ENCODE measurements at regions not wholly inside any gene's neighbourhood (a gene's known extent, or its start where the extent isn't known, plus 50 kb on each side); places are given as distances from the start of the nearest gene placed in this dataset.

DNA sequence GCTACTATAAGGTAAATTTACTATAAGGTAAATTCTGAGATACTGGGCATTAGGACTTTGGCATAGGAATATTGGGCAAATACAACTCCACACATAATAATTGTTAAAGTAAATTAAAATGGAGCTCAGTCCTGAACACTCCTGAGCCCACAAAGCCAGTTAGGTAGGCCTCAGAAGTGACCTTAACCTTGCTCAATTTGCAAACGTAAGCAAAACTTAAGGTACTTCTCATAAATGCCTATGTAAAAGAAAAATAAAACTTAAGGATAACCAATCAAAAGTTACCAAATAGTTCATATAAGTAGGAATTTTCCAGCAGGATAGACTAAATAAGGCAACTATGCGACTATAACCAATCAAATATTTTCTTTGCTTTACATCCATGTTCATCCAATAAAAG lies 197.7 kb downstream of the MC4R start:
- Histone ChIP-seq H3K36me3 (no peaks in the 10 kb centered on the region), H3K9me3 (ENCODE audit: low read depth) (no peaks in the 10 kb centered on the region), H3K4me2 (no peak overlapping the region), H3K9ac (no peak overlapping the region), H4K20me1 (ENCODE audit: low read depth) (no peaks in the 10 kb centered on the region), H3K4me3 (no peak overlapping the region), H3F3A (ENCODE audit: low read depth) (no peaks in the 10 kb centered on the region), H3K4me1 (no peaks in the 10 kb centered on the region), H3K27me3 (no peaks in the 10 kb centered on the region), H2AFZ (replicated peaks) (no peak overlapping the region), H3K27ac (no peak overlapping the region), H3K79me2 (ENCODE audit: low read depth) (no peaks in the 10 kb centered on the region)
- H3K9me3 Mint-ChIP-seq = no peaks in the 10 kb centered on the region
- H3K36me3 Mint-ChIP-seq = no peaks in the 10 kb centered on the region
- no peak overlapping the region for H3K4me3 Mint-ChIP-seq
- no peak overlapping the region for H3K27ac Mint-ChIP-seq
- H3K4me1 Mint-ChIP-seq = no peaks in the 10 kb centered on the region
- DNase-seq (ENCODE audit: low spot score) = no peak
- H3K27me3 Mint-ChIP-seq (ENCODE audit: insufficient read depth, low read depth) = peaks cover 2% of the 10 kb centered on the region
- TF ChIP-seq EZH2phosphoT487 (IDR thresholded peaks at IDR 0.05) (no peak), CTCF (IDR thresholded peaks at IDR 0.05) (no peak), EZH2 (IDR thresholded peaks at IDR 0.05) (no peak)

- Histone ChIP-seq H3K27me3 (no peaks in the 10 kb centered on the region), H3K4me3 (no peak overlapping the region), H3K9ac (no peak overlapping the region), H2AFZ (replicated peaks) (no peak overlapping the region), H3K4me2 (no peak overlapping the region), H4K20me1 (ENCODE audit: low read depth) (no peaks in the 10 kb centered on the region), H3K4me1 (no peaks in the 10 kb centered on the region), H3K27ac (no peak overlapping the region), H3K79me2 (ENCODE audit: low read depth) (no peaks in the 10 kb centered on the region), H3F3A (ENCODE audit: low read depth) (no peaks in the 10 kb centered on the region), H3K9me3 (ENCODE audit: low read depth) (no peaks in the 10 kb centered on the region), H3K36me3 (no peaks in the 10 kb centered on the region)
- Mint-ChIP-seq H3K27me3 (ENCODE audit: insufficient read depth, low read depth) (peaks cover 2% of the 10 kb centered on the region), H3K4me1 (no peaks in the 10 kb centered on the region), H3K9me3 (no peaks in the 10 kb centered on the region), H3K4me3 (no peak overlapping the region), H3K27ac (no peak overlapping the region), H3K36me3 (no peaks in the 10 kb centered on the region)
- DNase-seq (ENCODE audit: low spot score) = no peak
- TF ChIP-seq EZH2phosphoT487 (IDR thresholded peaks at IDR 0.05) (no peak), CTCF (IDR thresholded peaks at IDR 0.05) (no peak), EZH2 (IDR thresholded peaks at IDR 0.05) (no peak)
Observed at GRCh38 chr18:60172030-60172429, 200.5 kb downstream of the MC4R start.

GRCh38 chr18:60163622-60164021 lies 209.0 kb downstream of the MC4R start:
- Histone ChIP-seq H3K79me2 (ENCODE audit: low read depth) (no peaks in the 10 kb centered on the region), H3K4me3 (no peak overlapping the region)
- H3K27me3 Mint-ChIP-seq (ENCODE audit: insufficient read depth, low read depth) = no peaks in the 10 kb centered on the region

More at GRCh38 chr18:60163622-60164021, 209.0 kb downstream of the MC4R start:
- TF ChIP-seq EZH2phosphoT487 (IDR thresholded peaks at IDR 0.05) (no peak), CTCF (IDR thresholded peaks at IDR 0.05) (no peak), EZH2 (IDR thresholded peaks at IDR 0.05) (no peak)
- H3F3A ChIP-seq (ENCODE audit: low read depth) = no peaks in the 10 kb centered on the region
- H3K27me3 ChIP-seq = no peaks in the 10 kb centered on the region
- H2AFZ ChIP-seq (replicated peaks) = no peak overlapping the region
- no peak overlapping the region for H3K9ac ChIP-seq
- no peaks in the 10 kb centered on the region for H3K9me3 ChIP-seq (ENCODE audit: low read depth)
- H4K20me1 ChIP-seq (ENCODE audit: low read depth) = no peaks in the 10 kb centered on the region
- H3K36me3 ChIP-seq = no peaks in the 10 kb centered on the region
- Mint-ChIP-seq H3K27ac (no peak overlapping the region), H3K9me3 (no peaks in the 10 kb centered on the region), H3K36me3 (no peaks in the 10 kb centered on the region), H3K4me1 (peaks cover 2% of the 10 kb centered on the region), H3K4me3 (no peak overlapping the region)
- no peak for DNase-seq (ENCODE audit: low spot score)
- H3K27ac ChIP-seq = no peak overlapping the region
- no peak overlapping the region for H3K4me2 ChIP-seq
- peaks cover 3% of the 10 kb centered on the region for H3K4me1 ChIP-seq
